ENCODE measurements at regions not wholly inside any gene's neighbourhood (a gene's known extent, or its start where the extent isn't known, plus 50 kb on each side); places are given as distances from the start of the nearest gene placed in this dataset.

DNA sequence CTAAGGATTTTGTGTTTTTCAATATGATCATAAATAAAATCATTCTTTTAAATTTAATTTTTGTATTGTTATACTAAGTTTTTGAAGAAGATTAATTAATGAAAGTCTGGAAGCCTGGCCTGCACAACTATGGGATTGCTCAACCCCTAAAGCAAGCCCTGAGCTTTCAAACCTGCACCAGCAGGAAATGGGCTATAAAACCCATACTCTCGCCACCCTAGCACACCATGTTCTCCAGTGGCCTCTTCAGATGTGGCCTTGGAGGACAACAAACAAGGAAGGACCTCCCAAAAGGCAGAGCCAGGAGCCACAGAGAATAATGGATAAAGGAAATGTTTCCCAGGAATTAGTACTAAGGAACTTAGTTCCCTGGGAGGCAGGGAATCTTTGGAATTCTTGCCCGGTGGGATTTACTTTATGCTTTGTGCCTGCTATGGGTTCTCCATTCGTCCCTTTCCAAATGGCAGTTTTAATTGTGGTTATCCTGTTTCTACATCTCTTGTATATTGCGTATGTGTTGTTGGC, 212.5 kb downstream of the ZFP36L2 start:
- no peak overlapping the region for H3K4me3 ChIP-seq (ENCODE audit: low read depth, low read length)
- H3K4me2 ChIP-seq (ENCODE audit: low read length) = no peak overlapping the region
- H3K79me2 ChIP-seq = no peaks in the 10 kb centered on the region
- H3K4me1 ChIP-seq = peaks cover 9% of the 10 kb centered on the region
- no peak overlapping the region for H3K27ac ChIP-seq
- H3K9ac ChIP-seq = no peak overlapping the region
- no peak overlapping the region for H2AFZ ChIP-seq
- H3K27me3 ChIP-seq (ENCODE audit: control insufficient read depth, insufficient read depth, low read length) = no peaks in the 10 kb centered on the region
- no peaks in the 10 kb centered on the region for H3K9me3 ChIP-seq (ENCODE audit: control insufficient read depth, low read length)
- TF ChIP-seq, protein P1, sequence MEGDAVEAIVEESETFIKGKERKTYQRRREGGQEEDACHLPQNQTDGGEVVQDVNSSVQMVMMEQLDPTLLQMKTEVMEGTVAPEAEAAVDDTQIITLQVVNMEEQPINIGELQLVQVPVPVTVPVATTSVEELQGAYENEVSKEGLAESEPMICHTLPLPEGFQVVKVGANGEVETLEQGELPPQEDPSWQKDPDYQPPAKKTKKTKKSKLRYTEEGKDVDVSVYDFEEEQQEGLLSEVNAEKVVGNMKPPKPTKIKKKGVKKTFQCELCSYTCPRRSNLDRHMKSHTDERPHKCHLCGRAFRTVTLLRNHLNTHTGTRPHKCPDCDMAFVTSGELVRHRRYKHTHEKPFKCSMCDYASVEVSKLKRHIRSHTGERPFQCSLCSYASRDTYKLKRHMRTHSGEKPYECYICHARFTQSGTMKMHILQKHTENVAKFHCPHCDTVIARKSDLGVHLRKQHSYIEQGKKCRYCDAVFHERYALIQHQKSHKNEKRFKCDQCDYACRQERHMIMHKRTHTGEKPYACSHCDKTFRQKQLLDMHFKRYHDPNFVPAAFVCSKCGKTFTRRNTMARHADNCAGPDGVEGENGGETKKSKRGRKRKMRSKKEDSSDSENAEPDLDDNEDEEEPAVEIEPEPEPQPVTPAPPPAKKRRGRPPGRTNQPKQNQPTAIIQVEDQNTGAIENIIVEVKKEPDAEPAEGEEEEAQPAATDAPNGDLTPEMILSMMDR (IDR thresholded peaks at IDR 0.05) = no peak
- H3K36me3 ChIP-seq (ENCODE audit: control insufficient read depth, insufficient read depth, low read length) = no peaks in the 10 kb centered on the region

DNA sequence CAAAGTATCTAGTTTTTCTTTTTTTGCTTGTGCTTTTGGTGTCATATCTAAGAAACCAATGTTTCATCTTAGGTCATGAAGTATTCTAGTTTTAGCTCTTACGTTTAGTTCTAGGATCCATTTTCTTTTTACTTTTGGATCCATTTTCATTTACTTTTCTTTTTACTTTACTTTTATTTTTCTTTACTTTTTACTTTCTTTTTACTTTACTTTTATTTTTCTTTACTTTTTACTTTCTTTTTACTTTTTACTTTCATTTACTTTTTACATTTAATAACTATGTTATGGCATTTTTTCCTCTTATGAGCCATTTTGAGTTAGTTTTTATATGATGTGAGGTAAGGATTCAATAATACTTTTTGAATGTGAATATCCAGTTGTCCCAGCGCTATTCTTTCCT, 213.4 kb downstream of the ZFP36L2 start:
- no peaks in the 10 kb centered on the region for H3K79me2 ChIP-seq
- no peaks in the 10 kb centered on the region for H3K36me3 ChIP-seq (ENCODE audit: control insufficient read depth, insufficient read depth, low read length)
- peaks cover 9% of the 10 kb centered on the region for H3K4me1 ChIP-seq
- no peaks in the 10 kb centered on the region for H3K9me3 ChIP-seq (ENCODE audit: control insufficient read depth, low read length)
- no peak overlapping the region for H3K4me2 ChIP-seq (ENCODE audit: low read length)
- no peak overlapping the region for H2AFZ ChIP-seq
- no peak overlapping the region for H3K9ac ChIP-seq
- TF ChIP-seq, protein P1 (IDR thresholded peaks at IDR 0.05) = no peak
- H3K27me3 ChIP-seq (ENCODE audit: control insufficient read depth, insufficient read depth, low read length) = no peaks in the 10 kb centered on the region
- no peak overlapping the region for H3K27ac ChIP-seq
- no peak overlapping the region for H3K4me3 ChIP-seq (ENCODE audit: low read depth, low read length)

DNA sequence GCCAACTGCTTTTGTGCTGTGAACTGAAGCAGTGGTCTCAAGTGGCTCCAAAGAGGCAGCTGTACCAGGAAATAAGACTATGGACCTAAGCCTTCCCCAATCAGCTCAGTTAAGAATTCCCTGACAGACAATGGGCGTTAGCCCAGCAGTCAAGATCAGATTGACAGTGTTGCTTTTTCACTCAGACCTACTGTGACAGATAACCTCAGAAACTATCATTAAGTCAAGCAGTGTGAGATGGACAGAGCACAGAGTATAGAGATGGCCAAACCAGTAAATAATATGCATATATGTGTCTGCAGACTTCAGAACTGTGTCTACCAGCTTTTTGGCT, 215.3 kb downstream of the ZFP36L2 start:
- no peak overlapping the region for H3K9ac ChIP-seq
- no peaks in the 10 kb centered on the region for H3K9me3 ChIP-seq (ENCODE audit: control insufficient read depth, low read length)
- H3K4me1 ChIP-seq = peaks cover 9% of the 10 kb centered on the region
- H3K27ac ChIP-seq = no peak overlapping the region
- H3K79me2 ChIP-seq = no peaks in the 10 kb centered on the region
- no peak overlapping the region for H2AFZ ChIP-seq
- TF ChIP-seq, protein P1 (IDR thresholded peaks at IDR 0.05) = no peak
- no peak overlapping the region for H3K4me2 ChIP-seq (ENCODE audit: low read length)
- H3K27me3 ChIP-seq (ENCODE audit: control insufficient read depth, insufficient read depth, low read length) = no peaks in the 10 kb centered on the region
- no peaks in the 10 kb centered on the region for H3K36me3 ChIP-seq (ENCODE audit: control insufficient read depth, insufficient read depth, low read length)
- no peak overlapping the region for H3K4me3 ChIP-seq (ENCODE audit: low read depth, low read length)

DNA sequence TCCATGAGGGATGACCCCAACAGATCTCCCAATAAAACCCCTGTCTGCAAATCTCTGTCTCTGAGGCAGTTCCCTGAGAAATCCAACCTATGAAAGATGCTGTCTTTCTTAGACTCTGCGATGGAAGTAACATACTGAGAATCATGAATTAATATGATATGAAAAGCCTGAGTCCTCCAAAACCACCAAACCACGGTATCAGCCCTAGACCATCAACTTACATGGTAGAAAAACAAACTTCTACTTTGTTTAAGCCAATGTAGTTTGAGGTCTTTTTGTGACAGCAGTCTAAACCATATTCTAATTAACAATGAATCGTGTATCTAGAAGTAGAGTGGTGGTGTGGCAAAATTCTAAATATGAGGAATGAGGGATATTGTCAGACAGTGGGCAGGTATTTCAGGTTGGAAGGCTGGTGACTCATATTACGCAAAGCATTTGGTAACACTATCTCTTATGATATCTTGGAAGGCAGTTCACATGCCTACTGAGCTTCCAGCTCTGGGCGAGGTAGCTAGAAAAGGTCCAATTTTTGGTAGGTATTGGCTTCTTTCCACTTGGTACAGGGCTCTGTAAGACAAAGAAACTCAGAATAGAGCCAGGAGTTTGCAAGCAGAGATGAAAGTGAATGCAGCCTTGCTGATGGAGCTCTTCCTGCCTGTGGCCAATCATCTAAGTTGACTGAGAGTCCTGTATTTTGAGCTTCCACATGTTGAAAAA, 215.8 kb downstream of the ZFP36L2 start:
- Histone ChIP-seq H3K4me3 (ENCODE audit: low read depth, low read length) (no peak overlapping the region), H3K9me3 (ENCODE audit: control insufficient read depth, low read length) (no peaks in the 10 kb centered on the region), H3K27me3 (ENCODE audit: control insufficient read depth, insufficient read depth, low read length) (no peaks in the 10 kb centered on the region), H2AFZ (peak overlapping the region; percentile 43), H3K79me2 (no peaks in the 10 kb centered on the region), H3K9ac (no peak overlapping the region), H3K27ac (no peak overlapping the region), H3K36me3 (ENCODE audit: control insufficient read depth, insufficient read depth, low read length) (no peaks in the 10 kb centered on the region), H3K4me1 (peaks cover 9% of the 10 kb centered on the region), H3K4me2 (ENCODE audit: low read length) (no peak overlapping the region)
- TF ChIP-seq, protein P1 (IDR thresholded peaks at IDR 0.05) = no peak

GRCh38 chr2:43009448-43009847, 217.0 kb downstream of the ZFP36L2 start:
- H3K9ac ChIP-seq = no peak overlapping the region
- no peak overlapping the region for H3K4me2 ChIP-seq (ENCODE audit: low read length)
- H3K4me3 ChIP-seq (ENCODE audit: low read depth, low read length) = no peak overlapping the region
- H2AFZ ChIP-seq = no peak overlapping the region
- H3K4me1 ChIP-seq = peaks cover 9% of the 10 kb centered on the region
- H3K9me3 ChIP-seq (ENCODE audit: control insufficient read depth, low read length) = no peaks in the 10 kb centered on the region
- TF ChIP-seq, protein P1 (IDR thresholded peaks at IDR 0.05) = no peak
- H3K27me3 ChIP-seq (ENCODE audit: control insufficient read depth, insufficient read depth, low read length) = no peaks in the 10 kb centered on the region
- H3K27ac ChIP-seq = no peak overlapping the region
- H3K36me3 ChIP-seq (ENCODE audit: control insufficient read depth, insufficient read depth, low read length) = no peaks in the 10 kb centered on the region
- H3K79me2 ChIP-seq = no peaks in the 10 kb centered on the region

All from parathyroid adenoma (tissue), 2 donors.